Left lung (tissue), 4 donors: ENCODE measurements at regions not wholly inside any gene's neighbourhood (a gene's known extent, or its start where the extent isn't known, plus 50 kb on each side); places are given as distances from the start of the nearest gene placed in this dataset.

Source experiments
- ATAC-seq: fragments of 200-7000 bp; cut with Tn5 transposase; one replicate; pipeline ENCODE4 v1.9.1; 2020; ENCODE audit warnings: moderate library complexity
- DNase-seq, 4 donors: peaks; one replicate each; pipeline ENCODE4 v3.0.0-alpha.2; 2013 to 2020
- H3K27ac ChIP-seq, 2 donors: fragments of 200-600 bp; sonication (generic) in 1 of 2; one replicate each; pipeline versions ENCODE4 v1.5.0 to v1.8.0; 2020 to 2021
- H3K27me3 ChIP-seq, 2 donors: fragments of 200-600 bp; sonication (generic) in 1 of 2; one replicate each; pipeline versions ENCODE4 v1.5.0 to v1.8.0; 2020 to 2021
- H3K36me3 ChIP-seq, 2 donors: fragments of 200-600 bp; sonication (generic) in 1 of 2; one replicate each; pipeline versions ENCODE4 v1.5.0 to v1.8.0; 2020 to 2021
- H3K4me1 ChIP-seq, 2 donors: fragments of 200-600 bp; one replicate each; pipeline ENCODE4 v1.8.0; 2021
- H3K4me3 ChIP-seq, 2 donors: fragments of 200-600 bp; sonication (generic) in 1 of 2; one replicate each; pipeline versions ENCODE4 v1.5.0 to v1.8.0; 2020 to 2021; ENCODE audit warnings: mild to moderate bottlenecking in 1 of 2
- H3K9me3 ChIP-seq, 2 donors: fragments of 200-600 bp; sonication (generic) in 1 of 2; one replicate each; pipeline versions ENCODE4 v1.5.0 to v1.8.0; 2020 to 2021
- intact Hi-C, 2 donors: fragments of 100-400 bp; cut with DNase I; formaldehyde crosslinking; loops; one replicate each; pipeline versions ENCODE4 v1.11.2 to v1.14.2; 2022
- TF ChIP-seq, protein P1 (sequence below), 2 donors: fragments of 200-600 bp; sonication (generic) in 1 of 2; IDR thresholded peaks; one replicate each; pipeline versions ENCODE4 v1.5.0 to v1.8.0; 2021; ENCODE audit warnings: antibody characterized with exemption in 2 of 2
- donor health status: DM: no; HTN: yes; CAD: no.
- donor health status: DM: no; HTN: no; CAD: no.

DNA sequence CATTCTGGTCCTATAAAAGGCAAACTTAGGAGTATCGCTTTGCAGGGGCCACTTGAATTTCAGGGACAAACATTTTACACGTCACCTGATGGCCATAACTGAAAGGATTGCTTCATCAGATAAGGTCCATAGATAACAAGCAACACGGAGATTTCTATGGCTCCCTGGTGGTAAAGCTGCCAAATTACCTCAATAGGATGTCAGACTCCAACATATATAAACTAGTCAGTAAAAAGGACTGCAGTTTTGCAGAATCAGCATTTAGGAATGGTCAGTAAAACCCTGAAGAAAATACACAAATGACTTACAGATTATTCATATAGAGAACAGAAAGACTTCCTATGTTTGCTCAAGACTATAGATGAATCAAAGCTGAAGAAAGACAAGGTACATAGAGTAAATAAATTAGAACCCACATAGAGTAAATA is 66.1 kb upstream of the GRIP1 start:
- Histone ChIP-seq H3K4me1 (no peaks in the 10 kb centered on the region), H3K27ac (no peak overlapping the region), H3K4me3 (no peak overlapping the region), H3K27me3 (no peaks in the 10 kb centered on the region), H3K36me3 (no peaks in the 10 kb centered on the region), H3K9me3 (no peaks in the 10 kb centered on the region)
- no peak for ATAC-seq
- TF ChIP-seq, protein P1, sequence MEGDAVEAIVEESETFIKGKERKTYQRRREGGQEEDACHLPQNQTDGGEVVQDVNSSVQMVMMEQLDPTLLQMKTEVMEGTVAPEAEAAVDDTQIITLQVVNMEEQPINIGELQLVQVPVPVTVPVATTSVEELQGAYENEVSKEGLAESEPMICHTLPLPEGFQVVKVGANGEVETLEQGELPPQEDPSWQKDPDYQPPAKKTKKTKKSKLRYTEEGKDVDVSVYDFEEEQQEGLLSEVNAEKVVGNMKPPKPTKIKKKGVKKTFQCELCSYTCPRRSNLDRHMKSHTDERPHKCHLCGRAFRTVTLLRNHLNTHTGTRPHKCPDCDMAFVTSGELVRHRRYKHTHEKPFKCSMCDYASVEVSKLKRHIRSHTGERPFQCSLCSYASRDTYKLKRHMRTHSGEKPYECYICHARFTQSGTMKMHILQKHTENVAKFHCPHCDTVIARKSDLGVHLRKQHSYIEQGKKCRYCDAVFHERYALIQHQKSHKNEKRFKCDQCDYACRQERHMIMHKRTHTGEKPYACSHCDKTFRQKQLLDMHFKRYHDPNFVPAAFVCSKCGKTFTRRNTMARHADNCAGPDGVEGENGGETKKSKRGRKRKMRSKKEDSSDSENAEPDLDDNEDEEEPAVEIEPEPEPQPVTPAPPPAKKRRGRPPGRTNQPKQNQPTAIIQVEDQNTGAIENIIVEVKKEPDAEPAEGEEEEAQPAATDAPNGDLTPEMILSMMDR (IDR thresholded peaks at IDR 0.05) = no peak
- no peak for DNase-seq
- intact Hi-C loops = no loop called here

DNA sequence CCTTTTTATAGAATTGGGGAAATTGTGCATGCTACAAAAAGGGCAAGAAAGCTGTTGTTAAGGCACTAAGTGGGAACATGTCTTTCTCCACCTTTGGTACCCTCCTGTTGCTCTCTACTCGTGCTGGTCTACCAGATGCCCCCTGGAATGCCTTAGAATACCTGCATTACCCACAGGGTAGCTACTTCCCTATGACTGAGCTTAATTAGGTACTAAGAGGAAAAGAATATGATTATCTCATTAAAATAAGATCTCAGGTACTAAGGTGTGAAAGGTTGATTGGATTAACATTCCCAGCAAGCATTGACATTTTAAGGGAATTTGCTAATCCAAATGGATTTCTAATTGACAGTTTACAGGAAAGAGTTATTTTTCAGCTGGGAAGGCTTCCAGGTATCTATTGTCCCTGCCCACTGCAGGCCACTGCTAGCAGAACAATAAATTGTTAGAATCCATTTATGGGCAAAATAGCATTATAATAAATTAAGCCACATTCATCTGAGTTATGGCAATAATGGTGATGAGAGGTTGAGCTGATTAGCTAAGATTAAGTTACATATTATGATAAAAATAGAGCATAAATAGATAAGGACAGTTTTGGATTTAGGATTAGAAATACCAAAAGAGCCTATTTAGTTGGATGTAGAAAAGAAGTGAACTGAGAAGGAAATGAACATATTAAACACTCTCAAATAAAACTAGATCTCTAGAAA is 67.8 kb upstream of the GRIP1 start:
- Histone ChIP-seq H3K4me3 (no peak overlapping the region), H3K9me3 (no peaks in the 10 kb centered on the region), H3K27me3 (no peaks in the 10 kb centered on the region), H3K27ac (no peak overlapping the region), H3K4me1 (no peaks in the 10 kb centered on the region), H3K36me3 (no peaks in the 10 kb centered on the region)
- intact Hi-C loops = no loop called here
- DNase-seq = no peak
- ATAC-seq = no peak
- TF ChIP-seq, protein P1 (IDR thresholded peaks at IDR 0.05) = no peak

DNA sequence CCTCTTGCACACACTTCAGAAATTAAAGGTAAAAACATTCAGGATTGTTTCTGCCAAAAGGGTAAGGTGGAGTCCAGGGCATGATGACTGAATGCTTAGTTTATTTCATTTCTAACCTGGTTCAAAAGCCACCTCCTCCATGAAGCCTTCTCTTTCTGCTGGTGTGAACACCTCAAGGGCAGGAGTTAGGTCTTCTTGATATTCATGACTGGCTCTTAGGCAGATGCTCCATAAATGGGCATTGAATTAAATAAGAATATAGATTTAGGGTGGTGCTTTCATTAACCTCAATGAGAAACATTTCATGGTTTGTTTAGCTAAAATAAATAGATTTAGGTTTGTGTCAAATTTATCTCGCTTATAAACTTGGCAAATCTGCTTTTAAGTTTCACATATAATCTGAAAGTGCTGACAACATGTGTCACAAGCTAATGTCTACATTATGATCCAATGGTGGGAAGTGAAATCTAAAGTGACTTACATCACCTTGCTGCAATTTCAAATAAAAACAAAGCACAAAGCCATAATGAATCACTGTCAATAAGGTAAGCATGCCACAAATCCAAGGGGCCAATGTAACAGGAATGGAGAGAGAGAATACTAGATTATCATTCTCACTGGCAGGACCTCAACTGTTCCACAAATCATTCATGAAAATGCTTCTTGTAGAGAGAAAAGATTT is 72.7 kb upstream of the GRIP1 start:
- no peak overlapping the region for H3K27ac ChIP-seq
- no peak overlapping the region for H3K4me3 ChIP-seq
- ATAC-seq (no peak), DNase-seq (no peak)
- H3K4me1 ChIP-seq = no peaks in the 10 kb centered on the region
- intact Hi-C loops = no loop called here
- H3K27me3 ChIP-seq = no peaks in the 10 kb centered on the region
- H3K9me3 ChIP-seq = no peaks in the 10 kb centered on the region
- H3K36me3 ChIP-seq = no peaks in the 10 kb centered on the region
- TF ChIP-seq, protein P1 (IDR thresholded peaks at IDR 0.05) = no peak

DNA sequence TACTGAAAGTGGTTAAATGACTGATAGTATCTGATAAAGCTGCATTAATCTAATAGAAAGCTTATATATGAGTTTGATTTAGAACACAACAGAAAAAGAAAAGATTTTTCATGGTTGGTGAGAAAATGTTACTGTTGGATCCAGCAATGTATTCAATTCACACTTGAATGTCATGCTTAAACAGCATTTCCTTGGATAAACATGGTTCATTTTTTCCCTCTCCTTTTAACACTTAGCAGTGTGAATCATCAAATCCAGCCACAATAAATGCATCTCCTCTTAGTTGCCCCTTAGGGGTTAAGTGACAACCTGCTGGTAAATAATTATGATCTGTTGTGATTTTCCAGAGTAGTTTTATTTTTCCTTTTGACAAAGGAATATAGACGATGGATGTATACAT is 74.9 kb upstream of the GRIP1 start:
- H3K36me3 ChIP-seq = no peaks in the 10 kb centered on the region
- TF ChIP-seq, protein P1 (IDR thresholded peaks at IDR 0.05) = no peak
- no peak for DNase-seq
- no peaks in the 10 kb centered on the region for H3K4me1 ChIP-seq
- no peak overlapping the region for H3K4me3 ChIP-seq
- H3K27ac ChIP-seq = no peak overlapping the region
- intact Hi-C loops = no loop called here
- ATAC-seq = no peak
- no peaks in the 10 kb centered on the region for H3K9me3 ChIP-seq
- no peaks in the 10 kb centered on the region for H3K27me3 ChIP-seq

DNA sequence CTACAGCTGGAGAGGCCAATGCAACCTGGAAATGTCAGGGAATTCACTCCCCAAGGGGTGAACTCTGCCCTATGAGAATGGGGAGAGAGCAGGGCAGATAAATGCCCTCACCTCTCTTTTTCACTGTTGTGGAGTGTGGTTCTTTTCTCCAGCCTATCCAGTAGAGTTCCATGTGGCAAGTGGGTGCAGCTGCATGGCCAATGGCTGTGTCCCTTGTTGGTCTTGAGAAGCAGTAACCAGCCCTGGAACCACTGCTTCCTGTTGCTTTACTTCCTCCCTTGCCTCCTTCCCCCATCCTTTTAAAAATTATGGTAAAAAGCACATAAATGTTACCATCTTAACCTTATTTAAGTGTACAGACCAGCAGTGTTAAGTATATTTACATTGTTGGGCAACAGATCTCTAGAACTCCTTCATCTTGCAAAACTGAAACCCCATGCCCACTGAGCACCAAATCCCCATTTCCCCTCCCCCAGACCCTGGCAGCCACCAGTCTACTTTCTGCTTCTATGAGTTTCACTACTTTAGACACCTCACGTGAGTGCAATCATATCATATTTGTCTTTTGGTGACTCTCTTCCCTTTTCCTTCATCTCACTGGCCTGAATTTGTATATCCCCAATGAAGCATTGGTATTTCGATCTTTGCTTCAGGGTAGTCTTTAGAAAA is 77.0 kb upstream of the GRIP1 start:
- Histone ChIP-seq H3K4me1 (no peaks in the 10 kb centered on the region), H3K27me3 (no peaks in the 10 kb centered on the region), H3K4me3 (no peak overlapping the region), H3K36me3 (no peaks in the 10 kb centered on the region), H3K27ac (no peak overlapping the region), H3K9me3 (peaks cover 0 to 9% of the 10 kb centered on the region in 2 donors)
- intact Hi-C loops = no loop called here
- DNase-seq (peak in 1 of 4 donors; percentile 24), ATAC-seq (peak; percentile 46)
- TF ChIP-seq, protein P1 (IDR thresholded peaks at IDR 0.05) = no peak
